ENCODE measurements at regions not wholly inside any gene's neighbourhood (a gene's known extent, or its start where the extent isn't known, plus 50 kb on each side); places are given as distances from the start of the nearest gene placed in this dataset.
"Not testable (repeated sequence)": the region's sequence is repeated elsewhere in the genome, so short reads cannot be mapped to it uniquely, and the experiment has no call there.

DNA sequence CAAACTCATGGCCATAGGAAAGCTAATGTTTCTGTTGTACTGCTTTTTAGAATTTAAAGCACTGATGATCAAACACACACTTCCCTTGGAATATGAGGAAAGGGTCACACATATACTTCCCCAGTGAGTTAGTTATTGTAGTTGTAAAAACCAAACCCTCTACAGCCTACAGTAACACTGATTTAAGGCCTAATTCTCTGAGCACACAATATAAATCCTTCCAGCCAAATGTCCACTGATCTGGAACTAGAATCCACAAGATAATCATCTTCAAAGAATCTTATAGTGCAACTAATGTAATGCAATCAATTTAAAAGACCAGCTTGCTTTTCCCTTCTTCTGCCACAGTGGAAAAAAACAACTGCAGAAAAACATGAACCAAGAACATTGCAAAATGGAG lies 219.3 kb downstream of the CAAP1 start:
- in situ Hi-C loops (cut with MboI; ENCODE audit: low sequenced_read_pairs), result no loop called here

DNA sequence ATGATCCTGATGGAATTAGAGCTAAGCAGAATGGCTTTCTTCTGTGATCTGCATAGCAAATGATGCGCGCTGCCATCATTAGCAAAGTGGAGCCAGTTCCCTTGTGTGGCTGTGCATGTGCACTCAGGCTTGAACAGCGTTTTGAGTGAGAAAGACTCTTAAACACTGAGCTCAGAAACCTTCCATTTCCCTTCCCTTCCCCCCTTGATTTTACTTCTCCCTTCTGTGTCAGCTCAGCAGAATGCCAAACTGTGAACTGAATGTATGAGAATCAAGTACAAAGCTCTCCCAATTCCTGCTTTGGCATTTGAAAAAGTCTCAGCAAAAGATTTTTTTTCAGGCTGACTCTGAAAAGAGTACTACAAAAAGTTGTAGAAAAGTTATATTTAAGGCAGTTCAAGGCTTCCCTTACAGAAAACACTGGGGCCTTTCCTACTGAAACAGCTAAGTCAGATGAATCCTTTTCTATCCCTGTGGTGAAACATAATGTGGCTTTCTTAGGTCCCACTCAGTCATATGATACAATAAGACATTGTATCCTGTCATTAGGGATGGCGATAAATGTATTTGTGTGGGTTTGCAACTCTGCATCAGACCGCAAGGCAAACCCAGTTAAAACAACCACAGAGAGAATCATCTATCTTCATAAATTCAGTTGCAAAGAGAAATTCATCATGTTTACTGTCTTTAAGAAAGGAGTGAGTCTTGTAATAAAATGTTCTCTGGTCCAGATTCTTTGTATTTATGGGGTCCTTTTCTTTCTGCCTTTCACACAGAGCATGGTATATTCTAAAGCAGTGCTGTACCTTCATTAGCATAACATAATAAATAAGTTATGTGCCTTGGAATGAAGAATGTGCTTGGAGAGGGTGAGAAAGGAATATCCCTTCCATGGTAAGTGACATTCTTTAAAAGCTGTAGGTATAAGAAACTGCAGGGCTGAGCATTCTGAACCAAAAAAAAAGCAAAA lies 222.6 kb downstream of the CAAP1 start:
- in situ Hi-C loops (cut with MboI; ENCODE audit: low sequenced_read_pairs), result no loop called here

GRCh38 chr9:26667882-26668281 lies 224.7 kb downstream of the CAAP1 start:
- in situ Hi-C loops (cut with MboI; ENCODE audit: low sequenced_read_pairs), result no loop called here

DNA sequence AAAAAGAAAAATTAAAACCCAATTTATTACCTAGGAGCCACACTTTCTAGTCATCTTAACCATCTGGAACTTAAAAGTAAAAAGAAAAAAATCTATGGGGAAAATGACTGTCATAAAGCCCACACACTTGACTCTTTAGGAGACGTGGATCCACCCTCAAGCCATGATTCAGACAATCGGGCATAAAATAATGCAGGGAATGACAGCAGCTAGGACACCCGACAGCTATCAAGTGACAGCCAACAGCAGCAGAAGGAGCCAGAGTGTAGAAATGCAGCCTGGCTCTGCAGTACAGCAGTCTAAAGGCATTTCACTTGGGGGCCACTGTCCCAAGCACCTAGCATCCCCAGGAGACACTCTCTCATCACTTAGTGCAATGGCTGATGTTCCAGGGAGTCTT lies 226.9 kb downstream of the CAAP1 start:
- in situ Hi-C loops (cut with MboI; ENCODE audit: low sequenced_read_pairs), result no loop called here

DNA sequence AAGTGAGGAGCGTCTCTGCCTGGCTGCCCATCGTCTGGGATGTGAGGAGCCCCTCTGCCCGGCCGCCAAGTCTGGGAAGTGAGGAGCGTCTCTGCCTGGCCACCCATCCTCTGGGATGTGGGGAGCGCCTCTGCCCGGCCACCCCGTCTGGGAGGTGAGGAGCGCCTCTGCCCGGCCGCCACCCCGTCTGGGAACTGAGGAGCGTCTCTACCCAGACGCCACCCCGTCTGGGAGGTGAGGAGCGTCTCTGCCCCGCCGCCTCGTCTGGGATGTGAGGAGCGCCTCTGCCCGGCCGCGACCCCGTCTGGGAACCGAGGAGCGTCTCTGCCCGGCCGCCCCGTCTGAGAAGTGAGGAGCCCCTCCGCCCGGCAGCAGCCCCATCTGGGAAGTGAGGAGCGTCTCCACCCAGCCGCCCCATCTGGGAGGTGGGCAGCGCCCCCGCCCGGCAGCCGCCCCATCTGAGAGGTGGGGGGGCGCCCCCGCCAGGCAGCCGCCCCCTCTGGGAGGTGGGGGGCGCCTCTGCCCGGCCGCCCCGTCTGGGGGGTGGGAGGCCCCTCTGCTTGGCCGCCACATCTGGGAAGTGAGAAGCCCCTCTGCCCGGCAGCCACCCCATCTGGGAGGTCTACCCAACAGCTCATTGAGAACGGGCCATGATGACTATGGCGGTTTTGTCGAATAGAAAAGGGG lies 228.4 kb downstream of the CAAP1 start:
- in situ Hi-C loops (cut with MboI; ENCODE audit: low sequenced_read_pairs), result not testable (repeated sequence)

- in situ Hi-C loops (cut with MboI; ENCODE audit: low sequenced_read_pairs), result no loop called here
Measured at GRCh38 chr9:26662476-26662875, 230.1 kb downstream of the CAAP1 start.

DNA sequence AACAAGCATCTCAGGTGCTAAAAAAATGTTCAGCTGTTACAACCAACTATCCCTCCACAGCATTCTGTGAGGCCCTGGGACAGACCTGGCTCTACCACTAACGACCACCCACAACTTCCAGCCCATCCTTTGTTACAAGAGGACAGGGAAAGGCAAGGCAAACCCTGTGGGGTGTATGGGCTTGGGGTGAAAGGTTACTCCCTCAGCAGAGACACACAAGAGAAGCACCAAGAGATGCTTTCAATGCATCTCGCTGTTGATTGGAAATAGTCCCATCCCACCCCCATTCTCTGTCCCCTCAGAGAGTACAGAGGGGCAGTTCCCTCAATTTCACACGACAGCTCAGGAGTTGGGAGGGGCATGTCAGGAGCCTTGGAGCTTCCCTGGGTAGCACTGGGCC lies 234.1 kb downstream of the CAAP1 start:
- in situ Hi-C loops (cut with MboI; ENCODE audit: low sequenced_read_pairs), result no loop called here

- in situ Hi-C loops (cut with MboI; ENCODE audit: low sequenced_read_pairs), result no loop called here
Measured at GRCh38 chr9:26657958-26658357, 234.6 kb downstream of the CAAP1 start.

DNA sequence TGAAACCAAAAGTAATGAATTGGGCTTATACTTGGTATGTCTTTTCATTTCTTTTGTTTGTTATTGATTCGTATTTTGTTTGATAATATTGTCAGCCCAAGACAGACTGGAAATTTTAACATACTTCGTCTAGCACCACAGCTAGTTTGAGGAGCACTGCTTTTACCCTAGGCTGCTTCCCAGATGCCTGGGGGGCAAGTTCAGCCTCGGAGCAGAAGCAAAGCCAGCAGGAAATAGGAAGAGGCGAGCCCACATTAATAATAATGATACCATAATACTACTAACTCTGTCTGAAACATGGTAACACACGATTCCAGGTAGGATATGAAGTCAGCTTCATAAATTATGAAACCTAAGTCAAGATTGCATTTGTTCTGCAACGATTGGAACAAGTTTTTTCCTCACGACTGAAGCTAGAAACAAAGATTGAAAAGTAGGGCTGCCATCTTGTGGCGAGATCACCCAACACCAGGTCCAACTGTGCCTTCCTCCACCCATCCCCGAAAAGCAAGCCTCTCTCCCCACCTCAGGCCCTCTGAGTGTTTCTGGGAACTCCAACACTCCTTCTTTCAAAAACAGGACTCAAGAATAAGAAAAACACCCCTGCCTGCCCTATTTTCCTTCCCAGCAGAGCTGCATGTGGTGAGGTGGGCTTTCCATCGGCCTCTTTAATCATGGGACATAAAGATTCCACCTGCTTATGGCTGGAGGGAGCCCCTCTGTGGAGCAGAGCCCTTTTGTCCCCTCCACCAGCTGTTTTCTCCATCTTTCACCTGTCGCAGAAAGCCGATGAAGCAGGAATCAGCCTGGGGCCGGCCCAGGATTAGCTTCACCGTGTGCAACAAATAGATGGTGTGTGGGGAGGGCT lies 236.4 kb downstream of the CAAP1 start:
- in situ Hi-C loops (cut with MboI; ENCODE audit: low sequenced_read_pairs), result no loop called here

GRCh38 chr9:26655166-26655565 lies 237.4 kb downstream of the CAAP1 start:
- in situ Hi-C loops (cut with MboI; ENCODE audit: low sequenced_read_pairs), result no loop called here

GRCh38 chr9:26650325-26650724 lies 242.3 kb downstream of the CAAP1 start:
- in situ Hi-C loops (cut with MboI; ENCODE audit: low sequenced_read_pairs), result no loop called here

DNA sequence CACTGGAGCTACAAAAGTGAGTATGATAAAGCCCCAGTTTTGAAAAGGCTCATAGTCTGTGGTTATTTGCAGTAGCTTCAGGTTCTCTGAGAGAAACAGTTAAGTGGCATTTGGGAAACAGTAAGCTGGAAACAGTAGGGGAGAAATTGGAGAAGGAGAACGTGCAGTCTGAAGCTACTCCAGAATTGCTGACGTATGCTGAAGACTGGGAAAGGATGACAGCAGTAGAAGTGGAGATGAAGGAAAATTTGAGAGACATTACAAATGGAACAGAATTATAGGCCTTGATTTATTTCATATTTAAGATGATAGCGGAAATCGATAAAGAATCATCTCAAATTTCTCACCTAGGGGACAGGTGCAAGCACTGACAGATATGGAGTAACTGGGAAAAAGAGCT lies 248.8 kb downstream of the CAAP1 start:
- in situ Hi-C loops (cut with MboI; ENCODE audit: low sequenced_read_pairs), result no loop called here

- in situ Hi-C loops (cut with MboI; ENCODE audit: low sequenced_read_pairs), result no loop called here
Measured at GRCh38 chr9:26639761-26640160, 252.8 kb downstream of the CAAP1 start.

GRCh38 chr9:26637101-26637500 lies 255.5 kb downstream of the CAAP1 start:
- in situ Hi-C loops (cut with MboI; ENCODE audit: low sequenced_read_pairs), result no loop called here

GRCh38 chr9:26613851-26614350 lies 278.7 kb downstream of the CAAP1 start:
- in situ Hi-C loops (cut with MboI; ENCODE audit: low sequenced_read_pairs), result not testable (repeated sequence)

DNA sequence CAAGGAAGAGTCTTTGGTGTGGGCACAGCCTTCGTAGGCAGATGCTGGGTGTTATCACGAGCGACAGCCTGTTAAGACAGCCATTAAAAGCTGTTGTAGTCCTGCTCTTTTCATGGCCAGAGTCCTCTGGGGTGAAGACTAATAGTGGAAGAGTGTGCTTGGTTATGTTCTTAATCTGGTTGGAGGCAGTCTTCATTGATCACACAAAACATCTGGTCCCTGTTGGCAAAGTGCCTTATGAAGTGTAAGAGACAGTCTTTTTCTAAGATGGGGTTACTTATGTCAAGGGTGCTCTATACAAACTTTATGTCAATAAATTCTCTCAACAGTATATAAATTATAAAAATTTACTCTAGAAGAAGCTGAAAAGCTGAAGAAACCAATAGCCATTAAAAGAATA lies 280.4 kb downstream of the CAAP1 start:
- in situ Hi-C loops (cut with MboI; ENCODE audit: low sequenced_read_pairs), result no loop called here

DNA sequence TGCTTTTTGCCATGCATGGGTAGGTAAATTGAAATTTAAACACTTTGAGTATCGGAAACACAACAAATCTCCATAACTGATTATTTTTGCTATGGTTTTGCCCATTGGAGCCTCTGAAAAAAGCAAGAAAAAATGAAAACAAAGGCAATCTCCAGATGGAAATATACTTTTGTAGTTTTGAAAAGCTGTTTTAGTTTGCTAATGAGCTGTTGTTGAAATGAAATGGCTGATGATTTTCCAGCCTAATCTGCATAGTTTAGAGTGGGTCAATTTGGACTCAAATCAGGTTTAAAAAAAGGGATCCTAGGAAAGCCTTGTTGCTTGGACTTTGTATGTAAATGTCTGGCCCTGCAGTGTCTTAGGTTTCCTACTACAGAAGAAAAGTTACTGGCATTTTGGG lies 285.8 kb downstream of the CAAP1 start:
- in situ Hi-C loops (cut with MboI; ENCODE audit: low sequenced_read_pairs), result no loop called here

GRCh38 chr9:26605367-26605766 lies 287.2 kb downstream of the CAAP1 start:
- in situ Hi-C loops (cut with MboI; ENCODE audit: low sequenced_read_pairs), result no loop called here

GRCh38 chr9:26604076-26604662 lies 288.4 kb downstream of the CAAP1 start:
- in situ Hi-C loops (cut with MboI; ENCODE audit: low sequenced_read_pairs), result no loop called here

GRCh38 chr9:26603617-26604016 lies 289.0 kb downstream of the CAAP1 start:
- in situ Hi-C loops (cut with MboI; ENCODE audit: low sequenced_read_pairs), result no loop called here

Measured in HL-60/S4 treated with retinoic acid at 250 ng/mL for 4 days and 3 days (cell line).